K562 (cell line): ENCODE measurements at regions not wholly inside any gene's neighbourhood (a gene's known extent, or its start where the extent isn't known, plus 50 kb on each side); places are given as distances from the start of the nearest gene placed in this dataset.
A peak's percentile ranks its signal among the peaks of the same experiment; 100 is the strongest.

ENCODE experiments used
- ATAC-seq: fragments of 200-7000 bp; cut with Tn5 transposase; 3 replicates; pipeline ENCODE4 v1.9.1; 2020; ENCODE audit warnings: moderate library complexity
- BruUV-seq: library from RNA; stranded (reverse); fragments of 400-500 nt; replicated peaks from 2 replicates; lab custom pipeline; 2021; lab: Mats Ljungman, UMichigan
- CTCF ChIA-PET: fragments of 300-600 bp; formaldehyde crosslinking; extraction: SDS; loops from one replicate; lab custom pipeline; 2021; ENCODE audit warnings: low intra/inter-chr PET ratio; lab: Yijun Ruan, JAX
- POLR2A ChIA-PET: fragments of 300-600, 350-650 bp; sonication (Branson Sonifier 250); formaldehyde crosslinking; extraction: SDS; loops from one replicate; lab custom pipeline; 2021; ENCODE audit warnings: antibody characterized with exemption, inconsistent platforms; lab: Yijun Ruan, JAX
- DNase-seq, 4 experiments: peaks; one replicate each; pipeline versions ENCODE4 v3.0.0 to v3.0.0-alpha.2; 2011 to 2018; ENCODE audit warnings: low spot score in 3 of 4, mixed read lengths in 3 of 4; ENCODE audit errors: extremely low read depth in 1 of 4
- FAIRE-seq: peaks from 2 replicates; lab custom pipeline; 2011; peaks lifted over from hg19 to GRCh38; lab: Jason Lieb, UNC
- H2AFZ ChIP-seq: 2 replicates; pipeline ENCODE4 v1.6.0; 2011; ENCODE audit warnings: low read depth, low read length, control low read depth, inconsistent platforms
- H3K27ac ChIP-seq: fragments of 200-600 bp; 3 replicates; pipeline ENCODE4 v1.8.0; 2011; ENCODE audit warnings: low read depth, mild to moderate bottlenecking, control low read depth, inconsistent platforms, low read length, moderate library complexity, mixed read lengths; ENCODE audit errors: extremely low read depth
- H3K27me3 ChIP-seq, 2 experiments: fragments of 300-600 bp in 1 of 2; 2 replicates in 1 of 2; 3 replicates in 1 of 2; pipeline versions ENCODE4 v1.6.0 to v1.8.0; 2011; ENCODE audit warnings: inconsistent platforms in 2 of 2, low read length in 2 of 2, mild to moderate bottlenecking in 1 of 2, mixed read lengths in 1 of 2, moderate library complexity in 1 of 2; ENCODE audit not compliant: control insufficient read depth in 2 of 2, insufficient read depth in 2 of 2
- H3K36me3 ChIP-seq: fragments of 300-600 bp; 3 replicates; pipeline ENCODE4 v1.8.0; 2011; ENCODE audit warnings: mild to moderate bottlenecking, low read length, inconsistent platforms; ENCODE audit not compliant: control insufficient read depth, insufficient read depth
- H3K4me1 ChIP-seq, 2 experiments: fragments of 200-600 bp in 1 of 2; replicated peaks in 1 of 2; 2 replicates in 1 of 2; 3 replicates in 1 of 2; pipeline versions ENCODE4 v1.5.1 to v1.8.0; 2011; ENCODE audit warnings: inconsistent platforms in 2 of 2, low read length in 2 of 2, mild to moderate bottlenecking in 1 of 2, mixed read lengths in 1 of 2, moderate library complexity in 1 of 2; ENCODE audit not compliant: control insufficient read depth in 2 of 2, insufficient read depth in 2 of 2
- H3K4me2 ChIP-seq: 2 replicates; pipeline ENCODE4 v1.6.1; 2011; ENCODE audit warnings: low read length, control low read depth, inconsistent platforms, mixed read lengths; ENCODE audit not compliant: insufficient read depth
- H3K4me3 ChIP-seq: fragments of 200-600 bp; sonication (generic), shearing (Covaris generic); 2 replicates; pipeline ENCODE4 v1.5.1; 2016; ENCODE audit warnings: control low read depth, inconsistent platforms
- H3K79me2 ChIP-seq: fragments of 200-600 bp; 3 replicates; pipeline ENCODE4 v1.8.0; 2011; ENCODE audit warnings: low read length, inconsistent platforms; ENCODE audit not compliant: control insufficient read depth, insufficient read depth
- H3K9ac ChIP-seq, 2 experiments: 2 replicates each; pipeline versions ENCODE4 v1.6.0 to v1.6.1; 2011; ENCODE audit warnings: low read depth in 2 of 2, low read length in 2 of 2, control low read depth in 1 of 2, inconsistent platforms in 1 of 2, mild to moderate bottlenecking in 1 of 2, mixed read lengths in 1 of 2; ENCODE audit not compliant: insufficient read depth in 1 of 2
- H3K9me1 ChIP-seq: one replicate; pipeline ENCODE4 v1.6.0; 2011; ENCODE audit warnings: inconsistent platforms, mild to moderate bottlenecking, low read length, moderate library complexity; ENCODE audit not compliant: control insufficient read depth, insufficient read depth
- H3K9me3 ChIP-seq: replicated peaks from 2 replicates; pipeline ENCODE4 v1.5.1; 2011; ENCODE audit warnings: low read depth, low read length, inconsistent platforms; ENCODE audit not compliant: control insufficient read depth, insufficient read depth
- H4K20me1 ChIP-seq: replicated peaks from 2 replicates; pipeline ENCODE4 v1.6.1; 2011; ENCODE audit warnings: low read length, inconsistent platforms, mixed read lengths; ENCODE audit not compliant: control insufficient read depth, insufficient read depth
- POLR2G ChIP-seq: fragments of 200-400 bp; formaldehyde crosslinking; IDR thresholded peaks from 2 replicates; pipeline ENCODE4 v1.6.1; 2017; ENCODE audit warnings: low read depth, mild to moderate bottlenecking, antibody characterized with exemption, low read length, moderate library complexity
- RAD21 ChIP-seq, 2 experiments: fragments of 250-450 bp in 1 of 2; fragments of 450-650 bp in 1 of 2; sonication (Bioruptor Pico) in 1 of 2; formaldehyde crosslinking in 1 of 2; IDR thresholded peaks in 1 of 2; conservative IDR thresholded peaks in 1 of 2; 2 replicates each; pipeline versions ENCODE4 v1.4.0 to v1.8.0; 2020 to 2022; ENCODE audit warnings: mild to moderate bottlenecking in 2 of 2, moderate library complexity in 1 of 2
- ZFP1 ChIP-seq: fragments of 450-650 bp; formaldehyde crosslinking; IDR thresholded peaks from 2 replicates; pipeline ENCODE4 v1.4.0; 2020; ENCODE audit warnings: mild to moderate bottlenecking, mixed read lengths
- ZNF785 ChIP-seq: fragments of 250-450 bp; sonication (Bioruptor Pico); IDR thresholded peaks from 2 replicates; pipeline ENCODE4 v1.4.0; 2020; ENCODE audit warnings: mild to moderate bottlenecking
- WGBS: fragments of 100-300 bp; shearing (Covaris generic); methylation state at CpG from one replicate; pipeline ENCODE4 v1.1.6; 2016; ENCODE audit warnings: low coverage, mixed read lengths; ENCODE audit not compliant: insufficient coverage; ENCODE audit errors: missing lambda C conversion rate; 5-methylcytosine and 5-hydroxymethylcytosine counted together
- in situ Hi-C: fragments of 300-500 bp; cut with MboI; formaldehyde crosslinking; loops from 4 replicates; pipeline ENCODE4 v1.15.0; 2018; ENCODE audit warnings: inconsistent platforms, mixed read lengths
- intact Hi-C: fragments of 100-400 bp; cut with micrococcal nuclease; formaldehyde crosslinking; loops from 2 replicates; pipeline ENCODE4 v1.14.2; 2022
- TF ChIP-seq, protein P1 (sequence below), 2 experiments: fragments of 450-650 bp; formaldehyde crosslinking in 1 of 2; IDR thresholded peaks; 2 replicates each; pipeline versions ENCODE4 v1.4.0 to v1.6.1; 2014 to 2020; ENCODE audit warnings: mild to moderate bottlenecking in 2 of 2, borderline replicate concordance in 1 of 2, low read depth in 1 of 2

GRCh38 chr3:44179246-44179645 is 62.4 kb upstream of the TOPAZ1 start:
- CTCF ChIA-PET, result no interaction called here
- no peaks in the 10 kb centered on the region for H3K79me2 ChIP-seq
- no peak for ATAC-seq
- no peak overlapping the region for H2AFZ ChIP-seq
- POLR2A ChIA-PET, result interaction anchor here (0.6 to 0.7 kb wide), 2 partner anchors 10 to 1014 kb away, joined by 3 read pairs; no protein-coding TSS in a partner anchor
- intact Hi-C loops, result no loop called here
- no TSS peak for BruUV-seq
- no peak overlapping the region for H3K4me3 ChIP-seq
- H3K27me3 ChIP-seq, result peaks cover 0 to 6% of the 10 kb centered on the region in 2 experiments; a peak in 3 of 5 replicates
- H3K27ac ChIP-seq, result no peak overlapping the region
- no peak for DNase-seq
- H3K9ac ChIP-seq, result no peak overlapping the region
- no peaks in the 10 kb centered on the region for H3K9me1 ChIP-seq
- no peaks in the 10 kb centered on the region for H3K36me3 ChIP-seq
- no peaks in the 10 kb centered on the region for H4K20me1 ChIP-seq
- no peak overlapping the region for H3K4me2 ChIP-seq
- no peak for TF ChIP-seq POLR2G
- H3K9me3 ChIP-seq, result no peaks in the 10 kb centered on the region
- WGBS, result 2% methylated on average over 4 of the region's 4 CpGs
- no peaks in the 10 kb centered on the region for H3K4me1 ChIP-seq
- in situ Hi-C loops, result loop anchor here (25.0 kb wide), 1 partner anchor 642 kb away; no protein-coding TSS in a partner anchor
- FAIRE-seq, result no peak

GRCh38 chr3:44184319-44184953 is 57.2 kb upstream of the TOPAZ1 start:
- Histone ChIP-seq H3K9ac (0 out of 4 replicates have a peak overlapping the region, but pooled peaks of 1 of the 2 experiments have one; percentile 46), H3K36me3 (no peaks in the 10 kb centered on the region), H3K9me1 (no peaks in the 10 kb centered on the region), H3K4me2 (no peak overlapping the region), H3K27me3 (peaks cover 2 to 27% of the 10 kb centered on the region in 2 experiments; a peak in 3 of 5 replicates), H3K79me2 (no peaks in the 10 kb centered on the region), H3K4me3 (no peak overlapping the region), H2AFZ (no peak overlapping the region), H3K9me3 (no peaks in the 10 kb centered on the region), H3K27ac (no peak overlapping the region), H4K20me1 (no peaks in the 10 kb centered on the region), H3K4me1 (no peaks in the 10 kb centered on the region)
- DNase-seq, result peak in 1 of 4 experiments; percentile 9
- CTCF ChIA-PET, result no interaction called here
- no TSS peak for BruUV-seq
- in situ Hi-C loops, result loop anchor here (25.0 kb wide), 1 partner anchor 647 kb away; no protein-coding TSS in a partner anchor
- under 1% methylated on average over 14 of the region's 14 CpGs for WGBS
- peak; percentile 60 for ATAC-seq
- FAIRE-seq, result no peak
- POLR2A ChIA-PET, result interaction anchor here (0.6 to 0.7 kb wide), 2 partner anchors 17 to 24 kb away, joined by 3 read pairs; no protein-coding TSS in a partner anchor
- intact Hi-C loops, result no loop called here
- TF ChIP-seq ZNF785 (CRISPR knock-in tag) (no peak), RAD21 (CRISPR knock-in tag; conservative IDR thresholded peaks at IDR 0.05 in 1 of 2, IDR thresholded peaks at IDR 0.05 in 1 of 2) (0 out of 4 replicates have a peak, but pooled peaks of 1 of the 2 experiments have one; percentile 10), ZFP1 (no peak)
- TF ChIP-seq, protein P1, sequence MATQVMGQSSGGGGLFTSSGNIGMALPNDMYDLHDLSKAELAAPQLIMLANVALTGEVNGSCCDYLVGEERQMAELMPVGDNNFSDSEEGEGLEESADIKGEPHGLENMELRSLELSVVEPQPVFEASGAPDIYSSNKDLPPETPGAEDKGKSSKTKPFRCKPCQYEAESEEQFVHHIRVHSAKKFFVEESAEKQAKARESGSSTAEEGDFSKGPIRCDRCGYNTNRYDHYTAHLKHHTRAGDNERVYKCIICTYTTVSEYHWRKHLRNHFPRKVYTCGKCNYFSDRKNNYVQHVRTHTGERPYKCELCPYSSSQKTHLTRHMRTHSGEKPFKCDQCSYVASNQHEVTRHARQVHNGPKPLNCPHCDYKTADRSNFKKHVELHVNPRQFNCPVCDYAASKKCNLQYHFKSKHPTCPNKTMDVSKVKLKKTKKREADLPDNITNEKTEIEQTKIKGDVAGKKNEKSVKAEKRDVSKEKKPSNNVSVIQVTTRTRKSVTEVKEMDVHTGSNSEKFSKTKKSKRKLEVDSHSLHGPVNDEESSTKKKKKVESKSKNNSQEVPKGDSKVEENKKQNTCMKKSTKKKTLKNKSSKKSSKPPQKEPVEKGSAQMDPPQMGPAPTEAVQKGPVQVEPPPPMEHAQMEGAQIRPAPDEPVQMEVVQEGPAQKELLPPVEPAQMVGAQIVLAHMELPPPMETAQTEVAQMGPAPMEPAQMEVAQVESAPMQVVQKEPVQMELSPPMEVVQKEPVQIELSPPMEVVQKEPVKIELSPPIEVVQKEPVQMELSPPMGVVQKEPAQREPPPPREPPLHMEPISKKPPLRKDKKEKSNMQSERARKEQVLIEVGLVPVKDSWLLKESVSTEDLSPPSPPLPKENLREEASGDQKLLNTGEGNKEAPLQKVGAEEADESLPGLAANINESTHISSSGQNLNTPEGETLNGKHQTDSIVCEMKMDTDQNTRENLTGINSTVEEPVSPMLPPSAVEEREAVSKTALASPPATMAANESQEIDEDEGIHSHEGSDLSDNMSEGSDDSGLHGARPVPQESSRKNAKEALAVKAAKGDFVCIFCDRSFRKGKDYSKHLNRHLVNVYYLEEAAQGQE (IDR thresholded peaks at IDR 0.05; ENCODE audit: borderline replicate concordance), result peak; percentile 29; the same call in 1 of the 2 replicates
- TF ChIP-seq, protein P1 (CRISPR knock-in tag; IDR thresholded peaks at IDR 0.05; ENCODE audit: low read depth), result no peak
